ENCODE measurements at regions not wholly inside any gene's neighbourhood (a gene's known extent, or its start where the extent isn't known, plus 50 kb on each side); places are given as distances from the start of the nearest gene placed in this dataset.

DNA sequence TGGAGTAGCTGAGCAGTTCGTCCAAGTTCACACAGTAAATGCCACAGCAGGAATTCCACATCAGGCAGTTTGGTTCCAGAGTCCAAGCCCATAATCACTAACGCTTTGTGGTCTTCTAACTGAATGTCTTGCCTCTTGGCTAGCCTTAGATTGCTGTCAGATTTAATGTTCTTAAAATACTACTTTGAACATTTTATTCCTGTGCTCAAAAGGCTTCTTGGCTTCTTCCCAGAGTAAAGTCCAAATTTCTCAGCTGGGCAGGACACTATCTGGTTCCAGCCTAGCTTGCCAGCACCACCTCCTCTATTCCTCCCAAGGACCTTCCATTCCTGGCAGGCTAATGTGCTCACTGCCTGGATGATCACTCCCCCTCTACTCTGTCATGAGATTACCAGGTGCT lies 256.9 kb downstream of the SQOR start:
- no peaks in the 10 kb centered on the region for H3K79me2 ChIP-seq (ENCODE audit: insufficient read depth, low read length)
- H2AFZ ChIP-seq (ENCODE audit: low read depth, low read length) = no peak overlapping the region
- no peak for FAIRE-seq
- Mint-ChIP-seq H3K4me1 (ENCODE audit: low read depth, unreplicated experiment) (no peaks in the 10 kb centered on the region), H3K27me3 (ENCODE audit: low read depth, unreplicated experiment) (no peaks in the 10 kb centered on the region), H3K9me3 (ENCODE audit: unreplicated experiment) (no peaks in the 10 kb centered on the region), H3K4me3 (ENCODE audit: unreplicated experiment) (no peak overlapping the region), H3K36me3 (ENCODE audit: low read depth, unreplicated experiment) (no peaks in the 10 kb centered on the region), H3K27ac (ENCODE audit: unreplicated experiment) (no peak overlapping the region)
- no peaks in the 10 kb centered on the region for H3K27me3 ChIP-seq (ENCODE audit: insufficient read depth, low read length)
- no peaks in the 10 kb centered on the region for H3K4me1 ChIP-seq (ENCODE audit: insufficient read depth, low read length)
- no peak overlapping the region for H3K4me2 ChIP-seq (ENCODE audit: low read length)
- no peak overlapping the region for H3K27ac ChIP-seq (ENCODE audit: low read depth, low read length)
- no peak for DNase-seq (ENCODE audit: low read depth)
- no peaks in the 10 kb centered on the region for H3K36me3 ChIP-seq (ENCODE audit: insufficient read depth, low read length)
- H4K20me1 ChIP-seq (ENCODE audit: insufficient read depth, low read length) = no peaks in the 10 kb centered on the region
- no peak overlapping the region for H3K4me3 ChIP-seq (ENCODE audit: insufficient read depth, low read depth, low read length)
- TF ChIP-seq CTCF (IDR thresholded peaks at IDR 0.05; ENCODE audit: insufficient read depth, low read depth, low read length) (no peak), EZH2 (IDR thresholded peaks at IDR 0.05; ENCODE audit: insufficient read depth, low read length) (no peak)
- no peak overlapping the region for H3K9ac ChIP-seq (ENCODE audit: low read length)
- no peaks in the 10 kb centered on the region for H3K9me3 ChIP-seq (ENCODE audit: insufficient read depth, low read depth, low read length)

- Histone ChIP-seq H3K27ac (ENCODE audit: low read depth, low read length) (no peak overlapping the region), H2AFZ (ENCODE audit: low read depth, low read length) (no peak overlapping the region), H3K36me3 (ENCODE audit: insufficient read depth, low read length) (no peaks in the 10 kb centered on the region), H3K27me3 (ENCODE audit: insufficient read depth, low read length) (no peaks in the 10 kb centered on the region), H4K20me1 (ENCODE audit: insufficient read depth, low read length) (no peaks in the 10 kb centered on the region), H3K9ac (ENCODE audit: low read length) (no peak overlapping the region), H3K79me2 (ENCODE audit: insufficient read depth, low read length) (no peaks in the 10 kb centered on the region), H3K4me3 (ENCODE audit: insufficient read depth, low read depth, low read length) (no peak overlapping the region), H3K4me2 (ENCODE audit: low read length) (no peak overlapping the region), H3K9me3 (ENCODE audit: insufficient read depth, low read depth, low read length) (no peaks in the 10 kb centered on the region), H3K4me1 (ENCODE audit: insufficient read depth, low read length) (no peaks in the 10 kb centered on the region)
- no peak overlapping the region for H3K4me3 Mint-ChIP-seq (ENCODE audit: unreplicated experiment)
- H3K9me3 Mint-ChIP-seq (ENCODE audit: unreplicated experiment) = no peaks in the 10 kb centered on the region
- H3K4me1 Mint-ChIP-seq (ENCODE audit: low read depth, unreplicated experiment) = no peaks in the 10 kb centered on the region
- no peak for TF ChIP-seq EZH2 (IDR thresholded peaks at IDR 0.05; ENCODE audit: insufficient read depth, low read length)
- no peak for TF ChIP-seq CTCF (IDR thresholded peaks at IDR 0.05; ENCODE audit: insufficient read depth, low read depth, low read length)
- DNase-seq (ENCODE audit: low read depth) (no peak), FAIRE-seq (no peak)
- H3K27me3 Mint-ChIP-seq (ENCODE audit: low read depth, unreplicated experiment) = no peaks in the 10 kb centered on the region
- no peak overlapping the region for H3K27ac Mint-ChIP-seq (ENCODE audit: unreplicated experiment)
- H3K36me3 Mint-ChIP-seq (ENCODE audit: low read depth, unreplicated experiment) = no peaks in the 10 kb centered on the region
Measured at GRCh38 chr15:45892182-45892581, 257.4 kb downstream of the SQOR start.

DNA sequence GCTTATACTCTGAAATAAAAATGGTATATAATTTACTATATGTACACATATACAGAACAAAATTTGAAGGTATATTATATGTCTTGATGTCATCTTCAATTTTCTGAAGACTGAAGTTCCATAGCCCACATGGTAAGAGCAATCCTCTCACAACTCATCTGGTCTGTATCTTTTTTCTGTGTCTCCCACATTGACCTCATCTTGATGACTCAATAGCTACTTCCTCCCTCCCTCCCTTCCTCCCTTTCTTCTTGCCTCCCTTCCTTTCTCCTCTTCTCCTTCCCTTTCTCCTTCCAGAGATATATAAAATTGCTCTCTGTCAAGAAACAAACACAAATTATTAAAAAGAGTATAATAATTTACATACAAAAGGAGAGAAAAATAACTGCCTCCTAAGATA lies 268.5 kb downstream of the SQOR start:
- H3K27me3 Mint-ChIP-seq (ENCODE audit: low read depth, unreplicated experiment) = peaks cover 5% of the 10 kb centered on the region
- FAIRE-seq = no peak
- no peaks in the 10 kb centered on the region for H3K9me3 ChIP-seq (ENCODE audit: insufficient read depth, low read depth, low read length)
- DNase-seq (ENCODE audit: low read depth) = no peak
- H3K27ac ChIP-seq (ENCODE audit: low read depth, low read length) = no peak overlapping the region
- no peaks in the 10 kb centered on the region for H4K20me1 ChIP-seq (ENCODE audit: insufficient read depth, low read length)
- H3K27ac Mint-ChIP-seq (ENCODE audit: unreplicated experiment) = no peak overlapping the region
- H3K36me3 Mint-ChIP-seq (ENCODE audit: low read depth, unreplicated experiment) = no peaks in the 10 kb centered on the region
- no peaks in the 10 kb centered on the region for H3K4me1 ChIP-seq (ENCODE audit: insufficient read depth, low read length)
- peaks cover 9% of the 10 kb centered on the region for H3K9me3 Mint-ChIP-seq (ENCODE audit: unreplicated experiment)
- H3K79me2 ChIP-seq (ENCODE audit: insufficient read depth, low read length) = no peaks in the 10 kb centered on the region
- TF ChIP-seq CTCF (IDR thresholded peaks at IDR 0.05; ENCODE audit: insufficient read depth, low read depth, low read length) = no peak
- no peak overlapping the region for H3K9ac ChIP-seq (ENCODE audit: low read length)
- H3K4me3 ChIP-seq (ENCODE audit: insufficient read depth, low read depth, low read length) = no peak overlapping the region
- H3K4me3 Mint-ChIP-seq (ENCODE audit: unreplicated experiment) = no peak overlapping the region
- H2AFZ ChIP-seq (ENCODE audit: low read depth, low read length) = no peak overlapping the region
- no peaks in the 10 kb centered on the region for H3K4me1 Mint-ChIP-seq (ENCODE audit: low read depth, unreplicated experiment)
- no peaks in the 10 kb centered on the region for H3K27me3 ChIP-seq (ENCODE audit: insufficient read depth, low read length)
- no peak overlapping the region for H3K4me2 ChIP-seq (ENCODE audit: low read length)
- H3K36me3 ChIP-seq (ENCODE audit: insufficient read depth, low read length) = no peaks in the 10 kb centered on the region

Measured in astrocyte (in vitro differentiated cells and primary cell).